HUES48 (cell line): ENCODE measurements at regions not wholly inside any gene's neighbourhood (a gene's known extent, or its start where the extent isn't known, plus 50 kb on each side); places are given as distances from the start of the nearest gene placed in this dataset.

ENCODE experiments used
- H3K27ac ChIP-seq: one replicate; pipeline ENCODE4 v1.7.0; 2013; ENCODE audit warnings: low read depth, low read length, inconsistent platforms
- H3K27me3 ChIP-seq: 2 replicates; pipeline ENCODE4 v1.6.1; 2013; ENCODE audit warnings: mild to moderate bottlenecking, low read length; ENCODE audit not compliant: control insufficient read depth, insufficient read depth
- H3K36me3 ChIP-seq: 2 replicates; pipeline ENCODE4 v1.6.1; 2013; ENCODE audit warnings: low read length; ENCODE audit not compliant: control insufficient read depth, insufficient read depth
- H3K4me1 ChIP-seq: 2 replicates; pipeline ENCODE4 v1.6.1; 2013; ENCODE audit warnings: mild to moderate bottlenecking, low read length; ENCODE audit not compliant: control insufficient read depth, insufficient read depth
- H3K4me3 ChIP-seq: 2 replicates; pipeline ENCODE4 v1.5.1; 2013; ENCODE audit warnings: mild to moderate bottlenecking, low read depth, low read length
- H3K9ac ChIP-seq: 2 replicates; pipeline ENCODE4 v1.6.1; 2013; ENCODE audit warnings: mild to moderate bottlenecking, low read depth, low read length, moderate library complexity
- H3K9me3 ChIP-seq: 2 replicates; pipeline ENCODE4 v1.6.1; 2013; ENCODE audit warnings: low read length; ENCODE audit not compliant: control insufficient read depth, insufficient read depth

DNA sequence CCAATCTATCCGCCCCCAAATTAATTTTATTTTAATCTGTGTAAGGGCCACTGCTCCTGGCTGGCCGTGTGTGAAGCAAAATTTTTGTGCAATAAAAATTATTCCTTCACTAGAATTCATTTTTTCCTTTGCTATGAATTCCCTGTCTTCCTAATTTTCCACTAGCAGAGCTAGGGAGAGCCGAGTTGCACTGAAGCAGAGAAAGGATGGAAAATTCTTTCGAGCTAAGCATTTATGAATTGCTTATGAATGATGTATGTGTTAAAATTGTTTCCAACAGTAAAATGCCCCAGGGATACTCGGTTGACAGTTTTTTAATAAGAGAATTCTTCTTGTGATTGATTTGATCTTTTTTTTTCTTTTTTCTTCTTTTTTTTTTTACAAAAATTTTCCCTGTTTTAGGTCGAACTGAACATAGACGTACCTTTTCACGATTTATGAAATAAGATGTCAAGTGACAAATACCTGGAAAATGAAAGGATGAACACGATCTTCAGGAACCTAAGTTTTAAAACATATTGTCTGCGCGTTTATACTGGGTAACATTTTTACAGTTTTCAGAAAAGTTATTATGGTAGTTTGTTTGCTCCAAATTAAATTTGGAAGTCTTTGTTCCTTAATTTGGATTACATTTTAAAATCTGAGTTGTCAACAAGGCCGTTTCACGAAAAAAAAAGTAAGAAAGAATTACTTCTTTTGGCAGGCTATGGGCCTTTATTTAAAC lies 288.8 kb upstream of the NFE2L3 start:
- peak overlapping the region; percentile 22; the same call in 1 of the 2 replicates for H3K4me3 ChIP-seq
- H3K27ac ChIP-seq, result peak overlapping the region; percentile 78
- H3K36me3 ChIP-seq, result no peaks in the 10 kb centered on the region
- H3K4me1 ChIP-seq, result peaks cover 59% of the 10 kb centered on the region
- H3K27me3 ChIP-seq, result peaks cover 49% of the 10 kb centered on the region
- H3K9ac ChIP-seq, result no peak overlapping the region
- H3K9me3 ChIP-seq, result no peaks in the 10 kb centered on the region

DNA sequence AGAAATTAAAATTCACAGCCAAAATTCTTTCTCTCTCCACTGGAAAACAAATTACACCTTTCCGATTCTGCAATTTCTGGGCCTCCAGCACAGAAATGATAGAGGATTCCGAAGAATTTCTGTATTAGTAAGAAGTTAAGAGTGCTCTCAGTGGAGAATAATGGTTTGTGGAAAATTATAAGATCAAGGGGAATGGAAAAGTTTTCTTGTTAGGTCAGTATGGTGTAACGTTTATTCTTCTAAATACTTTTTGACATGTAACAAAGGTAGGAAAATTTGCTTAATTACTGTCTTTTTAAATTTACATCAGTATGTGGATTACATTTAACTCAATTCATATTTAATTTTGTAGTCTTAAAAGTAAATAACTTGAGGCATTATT lies 288.3 kb upstream of the NFE2L3 start:
- Histone ChIP-seq H3K27me3 (peaks cover 43% of the 10 kb centered on the region), H3K9ac (no peak overlapping the region), H3K9me3 (no peaks in the 10 kb centered on the region), H3K27ac (peak overlapping the region; percentile 56), H3K4me1 (peaks cover 54% of the 10 kb centered on the region), H3K36me3 (no peaks in the 10 kb centered on the region), H3K4me3 (peak overlapping the region; percentile 7; the same call in 1 of the 2 replicates)

DNA sequence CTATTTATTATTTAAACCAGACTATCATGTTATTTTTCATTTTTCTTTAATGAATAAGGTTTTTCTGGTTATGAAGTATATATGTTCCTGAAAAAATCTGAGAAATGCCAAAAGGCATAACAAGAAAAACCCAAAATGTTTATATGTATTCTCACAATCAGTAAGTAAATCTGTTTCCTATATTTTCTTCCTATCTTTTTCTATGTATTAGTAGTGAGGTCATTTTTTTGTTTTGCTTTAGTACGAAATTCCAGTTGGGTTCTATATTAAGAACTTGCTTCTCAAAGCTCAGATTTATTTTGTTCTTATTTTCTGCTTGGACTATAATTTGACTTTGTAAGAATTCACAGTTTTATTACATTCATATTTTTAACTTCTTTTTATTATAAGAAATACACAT lies 287.5 kb upstream of the NFE2L3 start:
- Histone ChIP-seq H3K4me3 (no peak overlapping the region), H3K36me3 (no peaks in the 10 kb centered on the region), H3K27ac (no peak overlapping the region), H3K9me3 (no peaks in the 10 kb centered on the region), H3K27me3 (peaks cover 35% of the 10 kb centered on the region), H3K9ac (no peak overlapping the region), H3K4me1 (peaks cover 50% of the 10 kb centered on the region)

DNA sequence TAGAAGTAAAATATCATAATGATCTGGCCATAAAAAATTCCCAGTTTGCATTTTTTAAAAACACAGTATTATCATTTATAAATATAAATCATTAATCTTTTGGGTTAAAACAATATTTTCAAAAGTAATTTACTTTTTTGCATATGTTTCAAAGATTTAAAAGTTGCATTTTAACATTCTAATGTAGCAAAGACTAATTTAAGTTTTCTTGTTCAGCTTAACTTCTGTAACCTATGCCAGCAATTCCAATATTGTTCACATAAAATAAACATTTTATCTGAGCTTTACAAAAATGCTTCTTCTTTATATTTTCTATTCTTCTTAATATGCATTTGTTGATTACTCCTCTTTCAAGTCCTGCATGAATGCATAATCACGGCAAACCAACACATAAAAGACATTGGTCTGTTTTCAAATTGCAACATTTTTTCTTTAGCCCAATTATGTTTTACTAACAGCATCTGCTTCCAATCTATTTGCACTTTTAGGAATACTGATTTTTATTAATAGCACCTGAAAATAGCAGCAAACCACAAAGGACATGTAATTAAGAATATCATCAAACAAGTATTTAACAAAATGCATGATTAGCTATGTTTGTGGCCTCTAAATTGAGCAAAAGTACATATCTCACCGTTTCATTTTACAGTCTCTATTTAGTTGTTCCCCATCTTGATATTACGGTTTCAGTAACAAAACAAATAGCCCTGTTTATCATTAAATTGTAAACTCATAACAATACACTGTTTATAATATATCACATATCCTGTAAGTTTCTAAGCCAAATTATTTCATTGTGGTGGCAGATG lies 286.9 kb upstream of the NFE2L3 start:
- Histone ChIP-seq H3K27ac (peak overlapping the region; percentile 38), H3K9ac (no peak overlapping the region), H3K36me3 (no peaks in the 10 kb centered on the region), H3K4me1 (peaks cover 47% of the 10 kb centered on the region), H3K9me3 (no peaks in the 10 kb centered on the region), H3K27me3 (peaks cover 29% of the 10 kb centered on the region), H3K4me3 (no peak overlapping the region; the same call in 1 of the 2 replicates)

DNA sequence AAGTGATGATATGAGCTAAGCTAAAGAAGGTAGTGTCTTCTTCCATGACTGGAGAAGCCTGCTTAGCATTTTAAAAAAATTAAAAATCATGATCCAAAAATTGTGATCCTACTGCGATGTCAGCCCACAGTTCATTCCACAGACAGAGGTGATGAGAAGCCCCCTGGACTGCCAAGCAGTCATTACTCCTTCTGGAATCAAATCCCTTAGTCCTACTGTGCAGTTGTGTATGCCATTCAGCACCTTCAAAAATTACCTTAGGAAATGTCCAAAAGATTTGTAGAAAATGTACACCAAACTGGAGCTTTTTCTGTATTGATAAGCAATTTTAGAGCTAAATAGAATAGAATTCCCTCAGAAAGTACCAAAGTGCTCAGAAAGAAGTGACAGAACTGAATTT lies 283.5 kb upstream of the NFE2L3 start:
- peaks cover 8% of the 10 kb centered on the region for H3K27me3 ChIP-seq
- H3K9me3 ChIP-seq, result no peaks in the 10 kb centered on the region
- H3K36me3 ChIP-seq, result no peaks in the 10 kb centered on the region
- H3K4me3 ChIP-seq, result no peak overlapping the region
- no peak overlapping the region for H3K9ac ChIP-seq
- H3K27ac ChIP-seq, result no peak overlapping the region
- H3K4me1 ChIP-seq, result peaks cover 27% of the 10 kb centered on the region

DNA sequence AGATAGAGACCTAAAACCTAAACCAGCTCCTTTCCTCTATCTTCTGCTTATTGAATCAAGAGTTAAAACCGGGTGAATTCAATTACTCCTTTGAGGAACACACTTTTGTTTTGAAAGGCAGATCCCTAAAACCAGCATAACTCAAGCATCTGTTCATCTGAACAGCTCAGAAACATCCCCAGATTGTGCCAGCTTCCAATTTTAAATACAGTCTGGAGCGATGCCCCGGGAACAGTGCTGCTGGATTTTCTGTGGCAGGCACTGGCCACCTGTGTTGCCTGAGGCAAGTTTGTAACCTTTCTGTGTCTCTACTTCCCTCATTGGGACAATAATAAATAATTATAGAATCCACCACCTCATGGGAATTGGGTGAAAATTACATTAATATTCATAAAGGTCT lies 281.4 kb upstream of the NFE2L3 start:
- no peaks in the 10 kb centered on the region for H3K36me3 ChIP-seq
- no peak overlapping the region for H3K9ac ChIP-seq
- peaks cover 2% of the 10 kb centered on the region; the same call in 1 of the 2 replicates for H3K27me3 ChIP-seq
- H3K4me1 ChIP-seq, result peaks cover 7% of the 10 kb centered on the region
- no peak overlapping the region for H3K4me3 ChIP-seq
- H3K27ac ChIP-seq, result no peak overlapping the region
- no peaks in the 10 kb centered on the region for H3K9me3 ChIP-seq

DNA sequence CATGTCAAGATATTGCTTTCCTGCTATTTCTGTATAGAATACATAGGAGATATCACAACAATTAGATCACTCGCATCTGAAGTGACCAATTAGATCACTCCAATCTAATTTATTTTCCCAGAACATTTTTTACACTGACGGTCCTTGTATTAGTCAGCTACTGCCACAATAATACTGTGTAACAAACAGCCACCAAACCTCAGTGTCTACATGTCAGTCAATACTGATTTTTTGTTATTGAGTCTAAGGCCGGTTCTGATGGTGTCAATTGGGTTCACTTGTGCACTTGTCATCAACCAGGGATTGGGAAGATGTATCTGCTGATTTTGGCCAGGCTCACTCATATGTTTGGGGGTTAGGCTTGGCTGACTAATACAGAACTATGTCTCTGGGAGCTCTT lies 275.9 kb upstream of the NFE2L3 start:
- no peak overlapping the region for H3K9ac ChIP-seq
- H3K9me3 ChIP-seq, result no peaks in the 10 kb centered on the region
- no peaks in the 10 kb centered on the region for H3K36me3 ChIP-seq
- 0 out of 2 replicates have a peak, but pooled peaks cover 2% of the 10 kb centered on the region for H3K27me3 ChIP-seq
- H3K4me3 ChIP-seq, result no peak overlapping the region
- H3K4me1 ChIP-seq, result no peaks in the 10 kb centered on the region
- H3K27ac ChIP-seq, result no peak overlapping the region

DNA sequence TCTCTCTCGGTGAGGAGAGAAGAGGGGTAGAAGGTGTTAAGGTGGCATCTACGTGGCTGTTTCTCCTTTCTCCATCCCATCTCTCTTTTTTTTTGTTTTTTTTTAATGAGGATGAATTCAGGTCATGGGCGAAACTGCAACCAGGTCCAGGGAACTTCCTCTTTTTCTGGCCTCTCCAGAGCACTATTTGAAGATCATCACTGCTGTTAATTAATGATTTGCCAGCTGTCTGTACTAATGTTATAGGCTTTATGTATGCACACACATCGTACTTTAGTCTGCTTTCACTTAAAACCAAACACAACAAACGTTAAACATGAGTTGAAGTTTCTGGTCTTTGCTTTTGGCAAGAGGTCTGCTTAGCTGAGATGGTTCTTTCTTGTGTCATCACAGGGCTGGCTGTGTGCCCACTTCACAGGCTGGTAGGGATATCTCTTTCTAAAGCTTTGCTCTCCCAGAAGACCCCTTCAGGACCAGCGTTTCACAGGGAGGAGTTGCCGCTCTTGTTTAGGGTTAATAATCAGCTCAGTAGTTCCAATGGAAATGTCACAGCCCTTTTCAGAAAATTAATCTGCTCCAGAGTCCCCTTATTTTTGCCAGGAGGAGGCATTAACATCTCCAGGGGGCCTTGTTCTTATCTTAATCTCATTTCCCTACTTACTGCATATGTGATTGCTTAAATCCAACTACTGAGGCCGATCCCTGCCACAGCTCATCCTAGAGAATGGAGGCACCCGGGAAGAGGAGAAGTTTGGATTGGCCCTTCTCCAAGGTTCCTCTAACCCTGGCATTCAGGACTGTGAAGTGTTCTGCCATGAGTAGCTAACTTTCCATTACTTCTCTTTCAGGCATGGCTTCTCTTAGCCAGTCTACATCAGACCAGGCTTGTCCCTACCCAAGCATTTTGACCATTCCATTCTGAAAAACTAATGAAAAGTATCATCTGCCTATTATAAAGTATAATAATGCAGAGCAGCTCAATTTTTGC lies 273.9 kb upstream of the NFE2L3 start:
- H3K27me3 ChIP-seq, result 0 out of 2 replicates have a peak, but pooled peaks cover 2% of the 10 kb centered on the region
- H3K4me1 ChIP-seq, result no peaks in the 10 kb centered on the region
- H3K9ac ChIP-seq, result no peak overlapping the region
- no peak overlapping the region for H3K4me3 ChIP-seq
- H3K36me3 ChIP-seq, result no peaks in the 10 kb centered on the region
- H3K27ac ChIP-seq, result no peak overlapping the region
- H3K9me3 ChIP-seq, result no peaks in the 10 kb centered on the region

DNA sequence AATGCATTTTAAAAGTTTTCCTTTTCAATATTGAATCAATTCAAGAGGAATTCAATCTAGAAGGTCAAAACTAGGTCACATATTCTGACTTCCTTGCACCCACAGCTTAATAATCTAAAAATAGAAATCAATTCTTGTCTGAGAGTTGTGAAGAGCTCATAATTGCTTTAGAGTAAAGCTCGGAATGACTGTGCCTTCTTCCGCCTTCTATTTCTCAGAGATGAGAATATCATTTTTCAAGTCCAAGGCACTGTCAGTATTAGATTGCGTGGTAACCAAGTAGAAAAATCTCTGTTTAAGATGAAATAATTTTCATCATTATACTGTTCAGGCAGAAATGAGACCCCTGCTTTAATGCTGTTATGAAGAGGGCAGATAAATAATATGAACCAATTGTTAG lies 272.2 kb upstream of the NFE2L3 start:
- Histone ChIP-seq H3K9me3 (no peaks in the 10 kb centered on the region), H3K4me1 (no peaks in the 10 kb centered on the region), H3K27me3 (0 out of 2 replicates have a peak, but pooled peaks cover 2% of the 10 kb centered on the region), H3K9ac (no peak overlapping the region), H3K27ac (no peak overlapping the region), H3K36me3 (no peaks in the 10 kb centered on the region), H3K4me3 (no peak overlapping the region)

DNA sequence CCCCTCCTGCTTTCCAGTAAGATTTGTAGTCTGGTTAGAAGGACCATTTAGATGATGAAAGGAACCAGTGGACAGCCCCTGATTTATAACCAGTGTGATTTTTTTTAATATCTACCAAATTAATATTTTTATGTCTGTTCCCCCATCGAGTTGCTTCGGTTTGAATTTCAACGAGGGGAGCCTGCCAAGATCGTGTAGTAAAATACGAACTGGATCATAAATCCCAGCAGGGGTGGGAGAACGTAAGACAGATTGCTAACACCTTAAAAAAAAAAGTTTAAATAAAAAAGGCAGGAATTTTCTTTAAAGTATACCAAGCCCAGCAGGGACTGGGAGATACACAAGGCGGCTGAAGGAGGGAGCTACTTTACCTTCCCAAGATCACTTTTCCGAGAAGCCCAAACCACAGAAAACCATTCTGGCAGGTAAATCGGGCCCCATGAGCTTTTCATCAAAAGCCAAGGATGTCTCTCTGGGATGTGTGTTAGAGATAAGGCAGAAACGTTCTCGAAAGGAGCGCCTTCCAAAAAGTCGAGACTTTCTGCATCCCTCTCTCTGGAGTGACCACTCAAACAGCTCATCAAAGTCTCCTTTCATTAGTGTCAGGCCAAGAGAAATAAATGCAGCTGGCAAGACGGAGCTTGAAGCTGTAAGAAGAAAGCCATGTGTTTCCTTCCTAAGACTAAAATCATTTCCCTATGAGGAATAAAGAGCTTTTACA lies 270.5 kb upstream of the NFE2L3 start:
- H3K4me1 ChIP-seq, result no peaks in the 10 kb centered on the region
- H3K36me3 ChIP-seq, result no peaks in the 10 kb centered on the region
- no peak overlapping the region for H3K9ac ChIP-seq
- H3K27ac ChIP-seq, result no peak overlapping the region
- no peak overlapping the region for H3K4me3 ChIP-seq
- 0 out of 2 replicates have a peak, but pooled peaks cover 2% of the 10 kb centered on the region for H3K27me3 ChIP-seq
- no peaks in the 10 kb centered on the region for H3K9me3 ChIP-seq
